H9 (cell line): ENCODE measurements at regions not wholly inside any gene's neighbourhood (a gene's known extent, or its start where the extent isn't known, plus 50 kb on each side); places are given as distances from the start of the nearest gene placed in this dataset.

Experiments used
- DNase-seq: peaks from one replicate; pipeline ENCODE4 v3.0.0-alpha.2; 2017
- H2AFZ ChIP-seq: one replicate; pipeline ENCODE4 v1.6.1; 2013; ENCODE audit warnings: mild to moderate bottlenecking, low read length, control low read depth, moderate library complexity
- H2AK5ac ChIP-seq: 2 replicates; pipeline ENCODE4 v1.6.1; 2013; ENCODE audit warnings: low read length, control low read depth, mixed read lengths; ENCODE audit not compliant: insufficient read length
- H2BK120ac ChIP-seq: one replicate; pipeline ENCODE4 v1.6.1; 2013; ENCODE audit warnings: low read depth, mild to moderate bottlenecking, low read length, control low read depth, inconsistent platforms; ENCODE audit not compliant: poor library complexity, severe bottlenecking
- H2BK12ac ChIP-seq: 2 replicates; pipeline ENCODE4 v1.6.1; 2013; ENCODE audit warnings: low read length, control low read depth, mixed read lengths, low read depth; ENCODE audit not compliant: insufficient read length
- H2BK15ac ChIP-seq: 2 replicates; pipeline ENCODE4 v1.6.1; 2013; ENCODE audit warnings: low read depth, low read length, control low read depth
- H2BK20ac ChIP-seq: one replicate; pipeline ENCODE4 v1.6.1; 2013; ENCODE audit warnings: low read depth, mild to moderate bottlenecking, low read length, control low read depth, inconsistent platforms; ENCODE audit not compliant: poor library complexity, severe bottlenecking
- H2BK5ac ChIP-seq: 2 replicates; pipeline ENCODE4 v1.6.1; 2013; ENCODE audit warnings: low read length, control low read depth, mixed read lengths; ENCODE audit not compliant: insufficient read length
- H3K14ac ChIP-seq: 2 replicates; pipeline ENCODE4 v1.6.1; 2013; ENCODE audit warnings: low read length, control low read depth; ENCODE audit not compliant: insufficient read depth
- H3K18ac ChIP-seq: 2 replicates; pipeline ENCODE4 v1.6.1; 2013; ENCODE audit warnings: low read depth, mild to moderate bottlenecking, mixed read lengths, low read length, control low read depth; ENCODE audit not compliant: insufficient read length
- H3K23ac ChIP-seq: 2 replicates; pipeline ENCODE4 v1.6.1; 2013; ENCODE audit warnings: low read length, control low read depth, mixed read lengths, low read depth; ENCODE audit not compliant: insufficient read length
- H3K23me2 ChIP-seq: 2 replicates; pipeline ENCODE4 v1.6.1; 2013; ENCODE audit warnings: low read depth, mild to moderate bottlenecking, mixed read lengths, low read length, control low read depth; ENCODE audit not compliant: insufficient read length, poor library complexity, severe bottlenecking
- H3K27ac ChIP-seq: 2 replicates; pipeline ENCODE4 v1.5.1; 2013; ENCODE audit warnings: low read length, control low read depth, mixed read lengths, low read depth; ENCODE audit not compliant: insufficient read length
- H3K27me3 ChIP-seq: 2 replicates; pipeline ENCODE4 v1.6.1; 2013; ENCODE audit warnings: low read length, control low read depth, inconsistent platforms; ENCODE audit not compliant: insufficient read depth
- H3K4ac ChIP-seq: 2 replicates; pipeline ENCODE4 v1.6.1; 2013; ENCODE audit warnings: low read depth, mild to moderate bottlenecking, control low read depth, inconsistent platforms, low read length, moderate library complexity
- H3K4me1 ChIP-seq: 2 replicates; pipeline ENCODE4 v1.6.1; 2013; ENCODE audit warnings: low read length, control low read depth, inconsistent platforms; ENCODE audit not compliant: insufficient read depth
- H3K4me2 ChIP-seq: 2 replicates; pipeline ENCODE4 v1.6.1; 2013; ENCODE audit warnings: low read length, control low read depth, mixed read lengths; ENCODE audit not compliant: insufficient read length, insufficient read depth
- H3K56ac ChIP-seq: 2 replicates; pipeline ENCODE4 v1.6.1; 2013; ENCODE audit warnings: low read depth, mild to moderate bottlenecking, mixed read lengths, low read length, control low read depth; ENCODE audit not compliant: insufficient read length
- H3K79me1 ChIP-seq: 2 replicates; pipeline ENCODE4 v1.6.1; 2013; ENCODE audit warnings: low read depth, mild to moderate bottlenecking, moderate library complexity, low read length, control low read depth, inconsistent platforms; ENCODE audit not compliant: insufficient read depth, poor library complexity, severe bottlenecking
- H3K79me2 ChIP-seq: 2 replicates; pipeline ENCODE4 v1.6.1; 2013; ENCODE audit warnings: low read length, control low read depth, inconsistent platforms; ENCODE audit not compliant: insufficient read depth
- H3K9ac ChIP-seq: 2 replicates; pipeline ENCODE4 v1.6.1; 2013; ENCODE audit warnings: low read length, control low read depth, mixed read lengths; ENCODE audit not compliant: insufficient read length; ENCODE audit errors: extremely low read depth
- H3K9me3 ChIP-seq: one replicate; pipeline ENCODE4 v1.6.1; 2013; ENCODE audit warnings: low read depth, low read length, inconsistent platforms; ENCODE audit not compliant: control insufficient read depth
- H3T11ph ChIP-seq: one replicate; pipeline ENCODE4 v1.6.1; 2013; ENCODE audit warnings: mild to moderate bottlenecking, low read length, control low read depth, inconsistent platforms
- H4K20me1 ChIP-seq: one replicate; pipeline ENCODE4 v1.6.1; 2013; ENCODE audit not compliant: control insufficient read depth, insufficient read length, insufficient read depth
- H4K5ac ChIP-seq: 2 replicates; pipeline ENCODE4 v1.6.1; 2013; ENCODE audit warnings: low read depth, mild to moderate bottlenecking, mixed read lengths, low read length, control low read depth; ENCODE audit not compliant: insufficient read length
- H4K8ac ChIP-seq: replicated peaks from 2 replicates; pipeline ENCODE4 v1.6.1; 2013; ENCODE audit warnings: low read length, control low read depth, mixed read lengths, low read depth; ENCODE audit not compliant: insufficient read length
- H4K91ac ChIP-seq: 2 replicates; pipeline ENCODE4 v1.6.1; 2013; ENCODE audit warnings: low read depth, mild to moderate bottlenecking, moderate library complexity, mixed read lengths, low read length, control low read depth; ENCODE audit not compliant: insufficient read length
- H3K27ac Mint-ChIP-seq, 3 experiments: 2 replicates in 2 of 3; 3 replicates in 1 of 3; pipeline ENCODE4 v1.8.0; 2020 to 2021; ENCODE audit warnings: mixed read lengths in 3 of 3, mild to moderate bottlenecking in 1 of 3, moderate library complexity in 1 of 3
- H3K27me3 Mint-ChIP-seq: 2 replicates; pipeline ENCODE4 v1.8.0; 2021; ENCODE audit warnings: low read depth, mild to moderate bottlenecking, moderate library complexity, mixed read lengths
- H3K36me3 Mint-ChIP-seq, 3 experiments: 2 replicates in 2 of 3; 3 replicates in 1 of 3; pipeline ENCODE4 v1.8.0; 2020 to 2021; ENCODE audit warnings: low read depth in 3 of 3, mixed read lengths in 3 of 3; ENCODE audit not compliant: insufficient read depth in 1 of 3
- H3K4me1 Mint-ChIP-seq, 2 experiments: 2 replicates each; pipeline ENCODE4 v1.8.0; 2020; ENCODE audit warnings: mixed read lengths in 2 of 2
- H3K4me3 Mint-ChIP-seq, 2 experiments: 2 replicates in 1 of 2; 3 replicates in 1 of 2; pipeline ENCODE4 v1.8.0; 2020 to 2021; ENCODE audit warnings: mild to moderate bottlenecking in 2 of 2, mixed read lengths in 2 of 2, moderate library complexity in 1 of 2
- H3K9me3 Mint-ChIP-seq, 2 experiments: 2 replicates in 1 of 2; 3 replicates in 1 of 2; pipeline ENCODE4 v1.8.0; 2020; ENCODE audit warnings: mild to moderate bottlenecking in 2 of 2, mixed read lengths in 2 of 2, moderate library complexity in 1 of 2
- WGBS: extraction: QIAGEN DNeasy Blood & Tissue Kit; methylation state at CpG from one replicate; pipeline ENCODE4 v1.1.7; 2013; ENCODE audit warnings: missing lambda C conversion rate, low lambda C conversion rate, mixed read lengths; ENCODE audit not compliant: insufficient read length; ENCODE audit errors: extremely low coverage; 5-methylcytosine and 5-hydroxymethylcytosine counted together
- TF ChIP-seq, protein P1 (sequence below): fragments of 200-600 bp; sonication (generic); conservative IDR thresholded peaks from 3 replicates; pipeline ENCODE4 v1.8.0; 2021; ENCODE audit warnings: antibody characterized with exemption, mild to moderate bottlenecking

DNA sequence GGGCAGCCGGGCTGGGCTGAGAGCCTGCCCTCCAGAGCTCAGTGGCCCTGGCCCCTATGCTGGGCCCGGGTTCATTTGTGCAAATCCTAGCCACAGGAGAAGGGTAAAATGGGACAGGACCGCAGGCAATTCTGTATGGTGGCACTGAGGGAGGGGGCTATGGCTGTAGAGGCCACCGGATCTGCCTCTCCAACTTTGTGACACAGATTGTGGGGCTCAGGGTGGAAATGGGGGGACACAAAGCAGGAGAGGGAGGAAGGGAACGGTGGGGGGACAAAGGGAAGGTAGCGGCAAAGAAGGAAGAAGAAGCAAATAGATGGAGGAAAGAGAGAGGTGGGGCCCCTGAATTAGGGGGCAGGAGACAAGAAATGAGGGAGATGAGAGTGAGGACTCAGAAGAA, 201.1 kb downstream of the SMAD2 start:
- H3K9me3 ChIP-seq: no peaks in the 10 kb centered on the region
- H2BK15ac ChIP-seq: no peak overlapping the region
- H3K79me1 ChIP-seq: no peaks in the 10 kb centered on the region
- no peak overlapping the region for H3K4ac ChIP-seq
- no peak overlapping the region for H3K27ac ChIP-seq
- no peaks in the 10 kb centered on the region for H3K27me3 ChIP-seq
- H3K23ac ChIP-seq: no peak overlapping the region
- Mint-ChIP-seq H3K9me3 (no peaks in the 10 kb centered on the region; a peak in 1 of 5 replicates), H3K4me1 (0 out of 4 replicates have a peak, but pooled peaks cover 2 to 6% of the 10 kb centered on the region in 2 experiments), H3K27me3 (no peaks in the 10 kb centered on the region; the same call in none of the 2 replicates), H3K27ac (peak overlapping the region in 1 of 3 experiments; percentile 45; a peak in 1 of 7 replicates), H3K4me3 (no peak overlapping the region), H3K36me3 (no peaks in the 10 kb centered on the region)
- H3K23me2 ChIP-seq: no peaks in the 10 kb centered on the region
- no peak overlapping the region for H4K91ac ChIP-seq
- H3K18ac ChIP-seq: no peak overlapping the region
- no peak overlapping the region for H2BK12ac ChIP-seq
- H3T11ph ChIP-seq: no peak overlapping the region
- H3K4me1 ChIP-seq: no peaks in the 10 kb centered on the region
- TF ChIP-seq, protein P1, sequence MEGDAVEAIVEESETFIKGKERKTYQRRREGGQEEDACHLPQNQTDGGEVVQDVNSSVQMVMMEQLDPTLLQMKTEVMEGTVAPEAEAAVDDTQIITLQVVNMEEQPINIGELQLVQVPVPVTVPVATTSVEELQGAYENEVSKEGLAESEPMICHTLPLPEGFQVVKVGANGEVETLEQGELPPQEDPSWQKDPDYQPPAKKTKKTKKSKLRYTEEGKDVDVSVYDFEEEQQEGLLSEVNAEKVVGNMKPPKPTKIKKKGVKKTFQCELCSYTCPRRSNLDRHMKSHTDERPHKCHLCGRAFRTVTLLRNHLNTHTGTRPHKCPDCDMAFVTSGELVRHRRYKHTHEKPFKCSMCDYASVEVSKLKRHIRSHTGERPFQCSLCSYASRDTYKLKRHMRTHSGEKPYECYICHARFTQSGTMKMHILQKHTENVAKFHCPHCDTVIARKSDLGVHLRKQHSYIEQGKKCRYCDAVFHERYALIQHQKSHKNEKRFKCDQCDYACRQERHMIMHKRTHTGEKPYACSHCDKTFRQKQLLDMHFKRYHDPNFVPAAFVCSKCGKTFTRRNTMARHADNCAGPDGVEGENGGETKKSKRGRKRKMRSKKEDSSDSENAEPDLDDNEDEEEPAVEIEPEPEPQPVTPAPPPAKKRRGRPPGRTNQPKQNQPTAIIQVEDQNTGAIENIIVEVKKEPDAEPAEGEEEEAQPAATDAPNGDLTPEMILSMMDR: no peak
- no peak overlapping the region for H2BK5ac ChIP-seq
- no peak for DNase-seq
- H2BK120ac ChIP-seq: no peak overlapping the region
- H3K14ac ChIP-seq: no peak overlapping the region
- H4K8ac ChIP-seq: no peak overlapping the region
- no CpG with 5 or more reads among the region's 6 CpGs for WGBS
- H3K9ac ChIP-seq: no peak overlapping the region
- no peaks in the 10 kb centered on the region for H4K20me1 ChIP-seq
- H2AFZ ChIP-seq: no peak overlapping the region
- no peak overlapping the region for H3K56ac ChIP-seq
- no peaks in the 10 kb centered on the region for H3K79me2 ChIP-seq
- H2AK5ac ChIP-seq: no peak overlapping the region
- no peak overlapping the region for H3K4me2 ChIP-seq
- no peak overlapping the region for H2BK20ac ChIP-seq
- no peak overlapping the region for H4K5ac ChIP-seq
